ENCODE measurements at regions not wholly inside any gene's neighbourhood (a gene's known extent, or its start where the extent isn't known, plus 50 kb on each side); places are given as distances from the start of the nearest gene placed in this dataset.

GRCh38 chr1:165070675-165071074 is 285.8 kb downstream of the LMX1A start:
- no peaks in the 10 kb centered on the region for H4K20me1 ChIP-seq (ENCODE audit: insufficient read depth, low read length)
- H2AFZ ChIP-seq (ENCODE audit: low read depth, low read length): no peak overlapping the region
- H3K4me2 ChIP-seq (ENCODE audit: low read length): no peak overlapping the region
- H3K4me1 ChIP-seq (ENCODE audit: low read length): no peaks in the 10 kb centered on the region
- TF ChIP-seq EZH2phosphoT487 (IDR thresholded peaks at IDR 0.05; ENCODE audit: low read depth): no peak
- TF ChIP-seq, protein P1, sequence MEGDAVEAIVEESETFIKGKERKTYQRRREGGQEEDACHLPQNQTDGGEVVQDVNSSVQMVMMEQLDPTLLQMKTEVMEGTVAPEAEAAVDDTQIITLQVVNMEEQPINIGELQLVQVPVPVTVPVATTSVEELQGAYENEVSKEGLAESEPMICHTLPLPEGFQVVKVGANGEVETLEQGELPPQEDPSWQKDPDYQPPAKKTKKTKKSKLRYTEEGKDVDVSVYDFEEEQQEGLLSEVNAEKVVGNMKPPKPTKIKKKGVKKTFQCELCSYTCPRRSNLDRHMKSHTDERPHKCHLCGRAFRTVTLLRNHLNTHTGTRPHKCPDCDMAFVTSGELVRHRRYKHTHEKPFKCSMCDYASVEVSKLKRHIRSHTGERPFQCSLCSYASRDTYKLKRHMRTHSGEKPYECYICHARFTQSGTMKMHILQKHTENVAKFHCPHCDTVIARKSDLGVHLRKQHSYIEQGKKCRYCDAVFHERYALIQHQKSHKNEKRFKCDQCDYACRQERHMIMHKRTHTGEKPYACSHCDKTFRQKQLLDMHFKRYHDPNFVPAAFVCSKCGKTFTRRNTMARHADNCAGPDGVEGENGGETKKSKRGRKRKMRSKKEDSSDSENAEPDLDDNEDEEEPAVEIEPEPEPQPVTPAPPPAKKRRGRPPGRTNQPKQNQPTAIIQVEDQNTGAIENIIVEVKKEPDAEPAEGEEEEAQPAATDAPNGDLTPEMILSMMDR (IDR thresholded peaks at IDR 0.05; ENCODE audit: low read depth, low read length): no peak
- no peak overlapping the region for H3K9ac ChIP-seq (ENCODE audit: low read length)
- no peaks in the 10 kb centered on the region for H3K9me3 ChIP-seq (ENCODE audit: insufficient read depth, low read length)
- H3K4me3 ChIP-seq (ENCODE audit: low read length): no peak overlapping the region
- peaks cover 14% of the 10 kb centered on the region for H3K27me3 ChIP-seq (ENCODE audit: low read depth, low read length)
- no peak overlapping the region for H3K27ac ChIP-seq (ENCODE audit: low read length)
- H3K79me2 ChIP-seq (ENCODE audit: low read length): no peaks in the 10 kb centered on the region
- no peaks in the 10 kb centered on the region for H3K36me3 ChIP-seq (replicated peaks; ENCODE audit: low read depth, low read length)

- Histone ChIP-seq H3K4me1 (ENCODE audit: low read length) (no peaks in the 10 kb centered on the region), H3K9ac (ENCODE audit: low read length) (no peak overlapping the region), H3K9me3 (ENCODE audit: insufficient read depth, low read length) (no peaks in the 10 kb centered on the region), H3K27me3 (ENCODE audit: low read depth, low read length) (peaks cover 20% of the 10 kb centered on the region), H3K4me2 (ENCODE audit: low read length) (no peak overlapping the region), H3K27ac (ENCODE audit: low read length) (no peak overlapping the region), H3K79me2 (ENCODE audit: low read length) (no peaks in the 10 kb centered on the region), H3K4me3 (ENCODE audit: low read length) (no peak overlapping the region), H4K20me1 (ENCODE audit: insufficient read depth, low read length) (no peaks in the 10 kb centered on the region), H3K36me3 (replicated peaks; ENCODE audit: low read depth, low read length) (no peaks in the 10 kb centered on the region), H2AFZ (ENCODE audit: low read depth, low read length) (no peak overlapping the region)
- TF ChIP-seq, protein P1 (IDR thresholded peaks at IDR 0.05; ENCODE audit: low read depth, low read length): no peak
- TF ChIP-seq EZH2phosphoT487 (IDR thresholded peaks at IDR 0.05; ENCODE audit: low read depth): no peak
These were observed 286.7 kb downstream of the LMX1A start for GRCh38 chr1:165069829-165070228.

- Histone ChIP-seq H3K4me3 (ENCODE audit: low read length) (no peak overlapping the region), H3K79me2 (ENCODE audit: low read length) (no peaks in the 10 kb centered on the region), H2AFZ (ENCODE audit: low read depth, low read length) (no peak overlapping the region), H3K27ac (ENCODE audit: low read length) (no peak overlapping the region), H3K36me3 (replicated peaks; ENCODE audit: low read depth, low read length) (no peaks in the 10 kb centered on the region), H3K27me3 (ENCODE audit: low read depth, low read length) (peaks cover 29% of the 10 kb centered on the region), H3K9ac (ENCODE audit: low read length) (no peak overlapping the region), H3K4me2 (ENCODE audit: low read length) (no peak overlapping the region), H3K9me3 (ENCODE audit: insufficient read depth, low read length) (no peaks in the 10 kb centered on the region), H3K4me1 (ENCODE audit: low read length) (no peaks in the 10 kb centered on the region), H4K20me1 (ENCODE audit: insufficient read depth, low read length) (no peaks in the 10 kb centered on the region)
- TF ChIP-seq, protein P1 (IDR thresholded peaks at IDR 0.05; ENCODE audit: low read depth, low read length): no peak
- no peak for TF ChIP-seq EZH2phosphoT487 (IDR thresholded peaks at IDR 0.05; ENCODE audit: low read depth)
These were observed 287.8 kb downstream of the LMX1A start for GRCh38 chr1:165068741-165069140.

DNA sequence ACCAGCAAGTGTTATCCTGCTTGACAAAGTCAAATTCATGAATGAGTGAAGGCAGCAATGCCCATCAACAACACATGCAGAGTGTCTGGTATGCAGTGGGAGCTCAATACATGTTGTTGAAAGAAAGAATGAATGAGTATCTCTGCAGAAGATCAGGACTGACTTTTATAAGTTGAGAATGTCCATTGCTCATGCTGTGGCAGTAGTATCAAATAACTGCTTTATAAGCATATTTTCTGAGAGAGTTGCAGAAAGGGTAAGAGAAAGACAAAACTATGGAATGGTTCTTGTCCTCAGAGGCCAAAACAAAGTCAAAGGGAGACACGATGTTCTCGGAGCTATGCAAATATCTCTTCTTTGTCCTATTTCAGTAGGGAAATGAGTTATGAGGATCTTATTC is 288.7 kb downstream of the LMX1A start:
- Histone ChIP-seq H3K4me2 (ENCODE audit: low read length) (no peak overlapping the region), H3K4me3 (ENCODE audit: low read length) (no peak overlapping the region), H3K36me3 (replicated peaks; ENCODE audit: low read depth, low read length) (no peaks in the 10 kb centered on the region), H3K27me3 (ENCODE audit: low read depth, low read length) (peaks cover 30% of the 10 kb centered on the region), H3K79me2 (ENCODE audit: low read length) (no peaks in the 10 kb centered on the region), H3K27ac (ENCODE audit: low read length) (no peak overlapping the region), H3K9me3 (ENCODE audit: insufficient read depth, low read length) (no peaks in the 10 kb centered on the region), H3K4me1 (ENCODE audit: low read length) (no peaks in the 10 kb centered on the region), H3K9ac (ENCODE audit: low read length) (no peak overlapping the region), H2AFZ (ENCODE audit: low read depth, low read length) (no peak overlapping the region), H4K20me1 (ENCODE audit: insufficient read depth, low read length) (no peaks in the 10 kb centered on the region)
- TF ChIP-seq, protein P1 (IDR thresholded peaks at IDR 0.05; ENCODE audit: low read depth, low read length): no peak
- no peak for TF ChIP-seq EZH2phosphoT487 (IDR thresholded peaks at IDR 0.05; ENCODE audit: low read depth)

Measured in OCI-LY3 (cell line).